ENCODE measurements at regions not wholly inside any gene's neighbourhood (a gene's known extent, or its start where the extent isn't known, plus 50 kb on each side); places are given as distances from the start of the nearest gene placed in this dataset.

DNA sequence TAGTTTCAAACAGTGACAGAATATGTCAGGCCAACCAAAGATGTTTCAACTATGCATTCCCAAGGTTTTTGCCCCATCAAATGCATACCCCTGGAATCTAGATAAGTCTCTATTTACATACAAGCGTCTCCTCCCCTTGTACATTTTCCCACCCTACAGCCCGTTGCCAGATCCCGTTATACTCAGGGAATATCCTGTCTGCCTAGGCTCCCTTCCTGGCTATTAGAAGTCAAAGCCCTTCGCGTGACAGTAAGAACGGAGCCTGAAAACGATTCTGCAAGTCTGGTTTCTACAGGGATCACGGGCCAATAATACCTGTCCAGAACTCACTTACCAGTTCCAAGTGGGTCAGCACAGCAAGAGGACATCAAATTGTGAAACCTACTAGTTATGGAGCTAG, 134.8 kb downstream of the LACC1 start:
- no peak overlapping the region for H3K27ac ChIP-seq (ENCODE audit: low read depth)
- no peak overlapping the region for H3K4me3 ChIP-seq
- Mint-ChIP-seq H3K4me1 (peaks cover 14% of the 10 kb centered on the region), H3K27ac (no peak overlapping the region; the same call in 1 of the 2 replicates), H3K36me3 (ENCODE audit: low read depth) (no peaks in the 10 kb centered on the region; the same call in 2 of the 3 replicates), H3K9me3 (no peaks in the 10 kb centered on the region), H3K27me3 (ENCODE audit: insufficient read depth, low read depth, poor library complexity) (peaks cover 2% of the 10 kb centered on the region), H3K4me3 (no peak overlapping the region)
- H3K27me3 ChIP-seq (ENCODE audit: insufficient read depth) = no peaks in the 10 kb centered on the region
- H3K36me3 ChIP-seq (ENCODE audit: insufficient read depth) = no peaks in the 10 kb centered on the region
- H3K4me1 ChIP-seq (ENCODE audit: insufficient read depth) = no peaks in the 10 kb centered on the region; the same call in 1 of the 2 replicates
- no peak for TF ChIP-seq EZH2phosphoT487 (IDR thresholded peaks at IDR 0.05; ENCODE audit: unreplicated experiment)
- TF ChIP-seq, protein P1, sequence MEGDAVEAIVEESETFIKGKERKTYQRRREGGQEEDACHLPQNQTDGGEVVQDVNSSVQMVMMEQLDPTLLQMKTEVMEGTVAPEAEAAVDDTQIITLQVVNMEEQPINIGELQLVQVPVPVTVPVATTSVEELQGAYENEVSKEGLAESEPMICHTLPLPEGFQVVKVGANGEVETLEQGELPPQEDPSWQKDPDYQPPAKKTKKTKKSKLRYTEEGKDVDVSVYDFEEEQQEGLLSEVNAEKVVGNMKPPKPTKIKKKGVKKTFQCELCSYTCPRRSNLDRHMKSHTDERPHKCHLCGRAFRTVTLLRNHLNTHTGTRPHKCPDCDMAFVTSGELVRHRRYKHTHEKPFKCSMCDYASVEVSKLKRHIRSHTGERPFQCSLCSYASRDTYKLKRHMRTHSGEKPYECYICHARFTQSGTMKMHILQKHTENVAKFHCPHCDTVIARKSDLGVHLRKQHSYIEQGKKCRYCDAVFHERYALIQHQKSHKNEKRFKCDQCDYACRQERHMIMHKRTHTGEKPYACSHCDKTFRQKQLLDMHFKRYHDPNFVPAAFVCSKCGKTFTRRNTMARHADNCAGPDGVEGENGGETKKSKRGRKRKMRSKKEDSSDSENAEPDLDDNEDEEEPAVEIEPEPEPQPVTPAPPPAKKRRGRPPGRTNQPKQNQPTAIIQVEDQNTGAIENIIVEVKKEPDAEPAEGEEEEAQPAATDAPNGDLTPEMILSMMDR (conservative IDR thresholded peaks at IDR 0.05; ENCODE audit: low read depth in 2 of 2) = no peak
- TF ChIP-seq EZH2 (IDR thresholded peaks at IDR 0.05; ENCODE audit: low read depth, unreplicated experiment) = no peak
- no peak for TF ChIP-seq CREB1 (CRISPR knock-in tag; IDR thresholded peaks at IDR 0.05; ENCODE audit: low read depth)
- TF ChIP-seq ZNF331 (CRISPR knock-in tag; IDR thresholded peaks at IDR 0.05; ENCODE audit: low read depth) = no peak
- TF ChIP-seq STAT1 (IDR thresholded peaks at IDR 0.05; ENCODE audit: unreplicated experiment) = no peak
- TF ChIP-seq ZNF114 (CRISPR knock-in tag; IDR thresholded peaks at IDR 0.05) = no peak
- TF ChIP-seq POLR2AphosphoS5 (IDR thresholded peaks at IDR 0.05; ENCODE audit: low read depth) = no peak
- no peaks in the 10 kb centered on the region for H4K20me1 ChIP-seq (replicated peaks; ENCODE audit: insufficient read depth)
- no peak for DNase-seq (ENCODE audit: low spot score)
- no peak overlapping the region for H2AFZ ChIP-seq
- ATAC-seq = no peak
- H3K79me2 ChIP-seq (replicated peaks; ENCODE audit: insufficient read depth) = no peaks in the 10 kb centered on the region
- peaks cover 4% of the 10 kb centered on the region for H3K9me2 ChIP-seq (ENCODE audit: insufficient read depth)
- H3K4me2 ChIP-seq = no peak overlapping the region
- H3F3A ChIP-seq (replicated peaks; ENCODE audit: low read depth) = no peaks in the 10 kb centered on the region

GRCh38 chr13:44015118-44015517, 135.4 kb downstream of the LACC1 start:
- Histone ChIP-seq H3K27ac (ENCODE audit: low read depth) (no peak overlapping the region), H3K4me2 (no peak overlapping the region)
- no peak for ATAC-seq
- TF ChIP-seq POLR2AphosphoS5 (IDR thresholded peaks at IDR 0.05; ENCODE audit: low read depth) (no peak), STAT1 (IDR thresholded peaks at IDR 0.05; ENCODE audit: unreplicated experiment) (no peak), NANOG (IDR thresholded peaks at IDR 0.05; ENCODE audit: borderline replicate concordance) (no peak), EZH2 (IDR thresholded peaks at IDR 0.05; ENCODE audit: low read depth, unreplicated experiment) (no peak), ZNF462 (CRISPR knock-in tag; IDR thresholded peaks at IDR 0.05) (no peak), EZH2phosphoT487 (IDR thresholded peaks at IDR 0.05; ENCODE audit: unreplicated experiment) (no peak), CREB1 (CRISPR knock-in tag; IDR thresholded peaks at IDR 0.05; ENCODE audit: low read depth) (no peak), ZNF114 (CRISPR knock-in tag; IDR thresholded peaks at IDR 0.05) (no peak)
- TF ChIP-seq, protein P2, sequence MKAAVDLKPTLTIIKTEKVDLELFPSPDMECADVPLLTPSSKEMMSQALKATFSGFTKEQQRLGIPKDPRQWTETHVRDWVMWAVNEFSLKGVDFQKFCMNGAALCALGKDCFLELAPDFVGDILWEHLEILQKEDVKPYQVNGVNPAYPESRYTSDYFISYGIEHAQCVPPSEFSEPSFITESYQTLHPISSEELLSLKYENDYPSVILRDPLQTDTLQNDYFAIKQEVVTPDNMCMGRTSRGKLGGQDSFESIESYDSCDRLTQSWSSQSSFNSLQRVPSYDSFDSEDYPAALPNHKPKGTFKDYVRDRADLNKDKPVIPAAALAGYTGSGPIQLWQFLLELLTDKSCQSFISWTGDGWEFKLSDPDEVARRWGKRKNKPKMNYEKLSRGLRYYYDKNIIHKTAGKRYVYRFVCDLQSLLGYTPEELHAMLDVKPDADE (IDR thresholded peaks at IDR 0.05) = no peak

More at GRCh38 chr13:44015118-44015517, 135.4 kb downstream of the LACC1 start:
- Mint-ChIP-seq H3K4me1 (peaks cover 14% of the 10 kb centered on the region), H3K36me3 (ENCODE audit: low read depth) (no peaks in the 10 kb centered on the region; the same call in 2 of the 3 replicates), H3K9me3 (no peaks in the 10 kb centered on the region), H3K27ac (no peak overlapping the region; the same call in 1 of the 2 replicates), H3K4me3 (no peak overlapping the region), H3K27me3 (ENCODE audit: insufficient read depth, low read depth, poor library complexity) (peaks cover 3% of the 10 kb centered on the region)
- H3K27me3 ChIP-seq (ENCODE audit: insufficient read depth) = no peaks in the 10 kb centered on the region
- no peak overlapping the region for H2AFZ ChIP-seq
- H3K4me1 ChIP-seq (ENCODE audit: insufficient read depth) = no peaks in the 10 kb centered on the region; the same call in 1 of the 2 replicates
- H3K9me2 ChIP-seq (ENCODE audit: insufficient read depth) = peaks cover 4% of the 10 kb centered on the region
- H4K20me1 ChIP-seq (replicated peaks; ENCODE audit: insufficient read depth) = no peaks in the 10 kb centered on the region
- H3K36me3 ChIP-seq (ENCODE audit: insufficient read depth) = no peaks in the 10 kb centered on the region
- H3F3A ChIP-seq (replicated peaks; ENCODE audit: low read depth) = no peaks in the 10 kb centered on the region
- no peak overlapping the region for H3K4me3 ChIP-seq
- DNase-seq (ENCODE audit: low spot score) = no peak
- no peaks in the 10 kb centered on the region for H3K79me2 ChIP-seq (replicated peaks; ENCODE audit: insufficient read depth)
